Spleen (tissue), 7 donors: ENCODE measurements at regions not wholly inside any gene's neighbourhood (a gene's known extent, or its start where the extent isn't known, plus 50 kb on each side); places are given as distances from the start of the nearest gene placed in this dataset.

Source experiments
- POLR2A ChIP-seq, 3 donors: fragments of 450-650 bp; IDR thresholded peaks; one replicate each; pipeline ENCODE4 v1.5.1; 2017; ENCODE audit warnings: antibody characterized with exemption in 3 of 3, mild to moderate bottlenecking in 1 of 3
- POLR2AphosphoS5 ChIP-seq, 3 donors: sonication (generic); formaldehyde crosslinking; IDR thresholded peaks; one replicate each; pipeline ENCODE4 v1.5.1; 2017; ENCODE audit warnings: antibody characterized with exemption in 3 of 3
- TF ChIP-seq, protein P1 (sequence below), 11 experiments: fragments of 200-600 bp in 7 of 11; fragments of 450-650 bp in 4 of 11; sonication (generic) in 4 of 11; IDR thresholded peaks in 8 of 11; conservative IDR thresholded peaks in 3 of 11; 1 replicate in 7 of 11; 2 replicates in 4 of 11; pipeline versions ENCODE4 v1.4.0 to v1.8.0; 2016 to 2021; ENCODE audit warnings: antibody characterized with exemption in 11 of 11, inconsistent platforms in 4 of 11, mild to moderate bottlenecking in 1 of 11
- donor health status: DM: no; HTN: no; CAD: no; lungs with moderate emphysema.
- donor health status: DM: no; HTN: no; CAD: no.
- donor health status: DM: no; HTN: no; CAD: no.

DNA sequence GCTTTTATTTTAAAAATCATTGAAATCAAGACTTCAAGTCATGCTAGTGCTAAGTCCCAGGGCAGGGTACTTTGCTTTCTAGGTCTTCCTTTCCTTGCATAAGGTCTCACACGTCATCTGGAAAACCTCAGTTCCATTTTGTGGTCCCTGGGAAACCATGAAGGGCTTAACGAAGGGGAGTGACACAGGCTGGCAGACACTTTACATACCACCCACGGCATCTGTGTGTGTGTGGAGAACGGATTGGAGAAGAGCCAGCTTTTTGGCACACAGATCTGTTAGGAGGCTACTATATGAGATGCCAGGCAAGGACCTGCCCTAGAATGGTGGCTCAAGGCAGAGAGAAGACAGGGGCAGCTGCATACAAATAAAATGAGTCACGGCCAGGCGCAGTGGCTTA is 107.5 kb upstream of the NSMCE3 start:
- TF ChIP-seq POLR2A (IDR thresholded peaks at IDR 0.05) (no peak), POLR2AphosphoS5 (IDR thresholded peaks at IDR 0.05) (no peak)
- TF ChIP-seq, protein P1, sequence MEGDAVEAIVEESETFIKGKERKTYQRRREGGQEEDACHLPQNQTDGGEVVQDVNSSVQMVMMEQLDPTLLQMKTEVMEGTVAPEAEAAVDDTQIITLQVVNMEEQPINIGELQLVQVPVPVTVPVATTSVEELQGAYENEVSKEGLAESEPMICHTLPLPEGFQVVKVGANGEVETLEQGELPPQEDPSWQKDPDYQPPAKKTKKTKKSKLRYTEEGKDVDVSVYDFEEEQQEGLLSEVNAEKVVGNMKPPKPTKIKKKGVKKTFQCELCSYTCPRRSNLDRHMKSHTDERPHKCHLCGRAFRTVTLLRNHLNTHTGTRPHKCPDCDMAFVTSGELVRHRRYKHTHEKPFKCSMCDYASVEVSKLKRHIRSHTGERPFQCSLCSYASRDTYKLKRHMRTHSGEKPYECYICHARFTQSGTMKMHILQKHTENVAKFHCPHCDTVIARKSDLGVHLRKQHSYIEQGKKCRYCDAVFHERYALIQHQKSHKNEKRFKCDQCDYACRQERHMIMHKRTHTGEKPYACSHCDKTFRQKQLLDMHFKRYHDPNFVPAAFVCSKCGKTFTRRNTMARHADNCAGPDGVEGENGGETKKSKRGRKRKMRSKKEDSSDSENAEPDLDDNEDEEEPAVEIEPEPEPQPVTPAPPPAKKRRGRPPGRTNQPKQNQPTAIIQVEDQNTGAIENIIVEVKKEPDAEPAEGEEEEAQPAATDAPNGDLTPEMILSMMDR (IDR thresholded peaks at IDR 0.05 in 8 of 11, conservative IDR thresholded peaks at IDR 0.05 in 3 of 11) = no peak
